ENCODE measurements at regions not wholly inside any gene's neighbourhood (a gene's known extent, or its start where the extent isn't known, plus 50 kb on each side); places are given as distances from the start of the nearest gene placed in this dataset.

- 0% methylated on average over 1 of the region's 1 CpG for WGBS (ENCODE audit: low lambda C conversion rate)
- no peak overlapping the region for H3K27ac ChIP-seq (ENCODE audit: extremely low read length, insufficient read depth, low read length)
- no peak overlapping the region for H3K9ac ChIP-seq (ENCODE audit: insufficient read depth, low read depth, low read length)
- no peak overlapping the region for H3K4me3 ChIP-seq (replicated peaks in 1 of 3; ENCODE audit: insufficient read depth in 1 of 3, low read depth in 2 of 3, low read length in 3 of 3)
- no peak for ATAC-seq
- no peak overlapping the region for H2AFZ ChIP-seq (ENCODE audit: low read length)
- no peak overlapping the region for H3K4me2 ChIP-seq (ENCODE audit: low read depth, low read length)
- H3K79me2 ChIP-seq (ENCODE audit: insufficient read depth, low read length) = no peaks in the 10 kb centered on the region
- no peaks in the 10 kb centered on the region for H4K20me1 ChIP-seq (ENCODE audit: insufficient read depth, low read length)
- ChIA-PET POLR2A (no interaction called here), CTCF (ENCODE audit: low intra/inter-chr PET ratio, low total read pairs) (no interaction called here)
- H3K9me3 ChIP-seq (ENCODE audit: low read length) = peaks cover 87% of the 10 kb centered on the region
- intact Hi-C loops (cut with micrococcal nuclease; ENCODE audit: unreplicated experiment) = no loop called here
- FAIRE-seq = no peak
- in situ Hi-C loops (cut with HindIII; ENCODE audit: extremely low pct_ligation_motif_present, low pct_unique_long_range_greater_than_20kb) = no loop called here
- H3K27me3 ChIP-seq (ENCODE audit: control insufficient read depth in 1 of 2, insufficient read depth in 2 of 2, low read length in 2 of 2) = no peaks in the 10 kb centered on the region; a peak in 1 of 5 replicates
- no peaks in the 10 kb centered on the region for H3K4me1 ChIP-seq (ENCODE audit: insufficient read depth, low read length)
- BruUV-seq (replicated peaks) = no TSS peak
- H3K36me3 ChIP-seq (replicated peaks in 1 of 2; ENCODE audit: control insufficient read depth in 1 of 2, insufficient read depth in 2 of 2, low read length in 2 of 2) = no peaks in the 10 kb centered on the region
- no peak for TF ChIP-seq TEAD2 (CRISPR knock-in tag; IDR thresholded peaks at IDR 0.05)
- no peak for TF ChIP-seq USF2 (IDR thresholded peaks at IDR 0.05; ENCODE audit: low read depth, low read length)
- no peak for TF ChIP-seq USF2 (CRISPR knock-in tag; IDR thresholded peaks at IDR 0.05; ENCODE audit: borderline replicate concordance)
- no peak for TF ChIP-seq ZNF451 (CRISPR knock-in tag; IDR thresholded peaks at IDR 0.05)
- TF ChIP-seq MTA3 (CRISPR knock-in tag; IDR thresholded peaks at IDR 0.05) = no peak
- no peak for TF ChIP-seq ZBTB21 (CRISPR knock-in tag; IDR thresholded peaks at IDR 0.05)
- no peak for TF ChIP-seq MTA1 (CRISPR knock-in tag; IDR thresholded peaks at IDR 0.05; ENCODE audit: borderline replicate concordance)
- no peak for DNase-seq (ENCODE audit: low spot score)
These were observed 228.6 kb upstream of the SPHKAP start for GRCh38 chr2:228410061-228410460.

- H3K4me1 ChIP-seq (ENCODE audit: insufficient read depth, low read length) = no peaks in the 10 kb centered on the region
- H4K20me1 ChIP-seq (ENCODE audit: insufficient read depth, low read length) = no peaks in the 10 kb centered on the region
- H3K79me2 ChIP-seq (ENCODE audit: insufficient read depth, low read length) = no peaks in the 10 kb centered on the region
- ATAC-seq (no peak), FAIRE-seq (no peak), DNase-seq (ENCODE audit: low spot score) (no peak)
- H3K27me3 ChIP-seq (ENCODE audit: control insufficient read depth in 1 of 2, insufficient read depth in 2 of 2, low read length in 2 of 2) = no peaks in the 10 kb centered on the region; a peak in 1 of 5 replicates
- POLR2A ChIA-PET = no interaction called here
- WGBS (ENCODE audit: low lambda C conversion rate) = 0% methylated on average over 1 of the region's 1 CpG
- in situ Hi-C loops (cut with HindIII; ENCODE audit: extremely low pct_ligation_motif_present, low pct_unique_long_range_greater_than_20kb) = no loop called here
- H3K9me3 ChIP-seq (ENCODE audit: low read length) = peaks cover 87% of the 10 kb centered on the region
- H3K27ac ChIP-seq (ENCODE audit: extremely low read length, insufficient read depth, low read length) = no peak overlapping the region
- H3K36me3 ChIP-seq (replicated peaks in 1 of 2; ENCODE audit: control insufficient read depth in 1 of 2, insufficient read depth in 2 of 2, low read length in 2 of 2) = no peaks in the 10 kb centered on the region
- BruUV-seq (replicated peaks) = no TSS peak
- intact Hi-C loops (cut with micrococcal nuclease; ENCODE audit: unreplicated experiment) = no loop called here
- CTCF ChIA-PET (ENCODE audit: low intra/inter-chr PET ratio, low total read pairs) = no interaction called here
- H3K4me3 ChIP-seq (replicated peaks in 1 of 3; ENCODE audit: insufficient read depth in 1 of 3, low read depth in 2 of 3, low read length in 3 of 3) = no peak overlapping the region
- H2AFZ ChIP-seq (ENCODE audit: low read length) = no peak overlapping the region
- no peak overlapping the region for H3K4me2 ChIP-seq (ENCODE audit: low read depth, low read length)
- H3K9ac ChIP-seq (ENCODE audit: insufficient read depth, low read depth, low read length) = no peak overlapping the region
- TF ChIP-seq RBM22 (optimal IDR thresholded peaks at IDR 0.05; ENCODE audit: low read length) = no peak
- TF ChIP-seq ZNF770 (CRISPR knock-in tag; IDR thresholded peaks at IDR 0.05) = no peak
- TF ChIP-seq FOXP1 (IDR thresholded peaks at IDR 0.05) = no peak
- TF ChIP-seq FOXP1 (CRISPR knock-in tag; IDR thresholded peaks at IDR 0.05) = no peak
- TF ChIP-seq HNF4G (IDR thresholded peaks at IDR 0.05; ENCODE audit: borderline replicate concordance, low read depth, low read length) = no peak
- no peak for TF ChIP-seq HNF4G (CRISPR knock-in tag; IDR thresholded peaks at IDR 0.05; ENCODE audit: borderline replicate concordance, low read depth)
- no peak for TF ChIP-seq MXD4 (CRISPR knock-in tag; IDR thresholded peaks at IDR 0.05)
- no peak for TF ChIP-seq SIX1 (CRISPR knock-in tag; IDR thresholded peaks at IDR 0.05; ENCODE audit: borderline replicate concordance)
- no peak for TF ChIP-seq POLR2AphosphoS5 (IDR thresholded peaks at IDR 0.05; ENCODE audit: low read depth, low read length)
- TF ChIP-seq NR2F6 (IDR thresholded peaks at IDR 0.05) = no peak
- no peak for TF ChIP-seq NR2F6 (CRISPR knock-in tag; IDR thresholded peaks at IDR 0.05)
These were observed 228.0 kb upstream of the SPHKAP start for GRCh38 chr2:228409493-228409892.

Data from HepG2 (cell line).